OCI-LY7 (cell line): ENCODE measurements at regions not wholly inside any gene's neighbourhood (a gene's known extent, or its start where the extent isn't known, plus 50 kb on each side); places are given as distances from the start of the nearest gene placed in this dataset.

Experiments used
- CTCF ChIP-seq: fragments of 200-600 bp; sonication (generic); conservative IDR thresholded peaks from 2 replicates; pipeline ENCODE4 v1.5.1; 2014; ENCODE audit warnings: mild to moderate bottlenecking, antibody characterized with exemption, low read length, moderate library complexity, mixed read lengths
- EZH2phosphoT487 ChIP-seq: fragments of 200-600 bp; sonication (generic); IDR thresholded peaks from 2 replicates; pipeline ENCODE4 v1.6.1; 2018; ENCODE audit warnings: low read depth, borderline replicate concordance, mild to moderate bottlenecking, mixed run types, antibody characterized with exemption, low read length, moderate library complexity, mixed read lengths

GRCh38 chr11:32188785-32189184 is 97.9 kb downstream of the RCN1 start:
- TF ChIP-seq CTCF (no peak), EZH2phosphoT487 (no peak)
